GM18520 (cell line): ENCODE measurements at regions not wholly inside any gene's neighbourhood (a gene's known extent, or its start where the extent isn't known, plus 50 kb on each side); places are given as distances from the start of the nearest gene placed in this dataset.

ENCODE experiments used
- ATAC-seq: cut with Tn5 transposase; IDR thresholded peaks from one replicate; pipeline ENCODE4 v1.9.1; 2021; ENCODE audit not compliant: unreplicated experiment

- no peak for ATAC-seq
Observed at GRCh38 chr2:76274160-76274559, 563.4 kb upstream of the GCFC2 start.

GRCh38 chr2:76270096-76270710, 559.5 kb upstream of the GCFC2 start:
- ATAC-seq: no peak

GRCh38 chr2:76268902-76269620, 558.3 kb upstream of the GCFC2 start:
- ATAC-seq: no peak

GRCh38 chr2:76268484-76268883, 557.8 kb upstream of the GCFC2 start:
- ATAC-seq: no peak

GRCh38 chr2:76257802-76258201, 547.1 kb upstream of the GCFC2 start:
- no peak for ATAC-seq

GRCh38 chr2:76256458-76257088, 545.9 kb upstream of the GCFC2 start:
- no peak for ATAC-seq

- ATAC-seq: no peak
Observed at GRCh38 chr2:76252704-76253103, 542.0 kb upstream of the GCFC2 start.

GRCh38 chr2:76251342-76251741, 540.6 kb upstream of the GCFC2 start:
- no peak for ATAC-seq

GRCh38 chr2:76247006-76247405, 536.3 kb upstream of the GCFC2 start:
- no peak for ATAC-seq

- no peak for ATAC-seq
Observed at GRCh38 chr2:76211991-76212985, 501.6 kb upstream of the GCFC2 start.

- ATAC-seq: no peak
Observed at GRCh38 chr2:76210551-76210950, 499.8 kb upstream of the GCFC2 start.

GRCh38 chr2:76204048-76204447, 493.3 kb upstream of the GCFC2 start:
- no peak for ATAC-seq

- ATAC-seq: no peak
Observed at GRCh38 chr2:76202866-76203265, 492.2 kb upstream of the GCFC2 start.

- ATAC-seq: peak; percentile 49
Observed at GRCh38 chr2:76197842-76198448, 487.2 kb upstream of the GCFC2 start.

- ATAC-seq: no peak
Observed at GRCh38 chr2:76197428-76197827, 486.7 kb upstream of the GCFC2 start.

GRCh38 chr2:76194031-76194775, 483.5 kb upstream of the GCFC2 start:
- ATAC-seq: no peak

GRCh38 chr2:76193089-76193488, 482.4 kb upstream of the GCFC2 start:
- no peak for ATAC-seq

GRCh38 chr2:76188334-76189008, 477.8 kb upstream of the GCFC2 start:
- ATAC-seq: no peak

GRCh38 chr2:76187415-76187814, 476.7 kb upstream of the GCFC2 start:
- no peak for ATAC-seq
